GM12878 (cell line): ENCODE measurements at regions not wholly inside any gene's neighbourhood (a gene's known extent, or its start where the extent isn't known, plus 50 kb on each side); places are given as distances from the start of the nearest gene placed in this dataset.

Source experiments
- ATAC-seq: fragments of 200-7000 bp; cut with Tn5 transposase; 3 replicates; pipeline ENCODE4 v1.9.1; 2020; ENCODE audit warnings: mild to moderate bottlenecking, moderate library complexity
- BruUV-seq: library from RNA; stranded (reverse); fragments of 400-500 nt; replicated peaks from 2 replicates; lab custom pipeline; 2021; lab: Mats Ljungman, UMichigan
- CTCF ChIA-PET: fragments of 300-600 bp; sonication (Branson Sonifier 250); formaldehyde crosslinking; extraction: SDS; loops from one replicate; lab custom pipeline; 2021; ENCODE audit warnings: inconsistent platforms; lab: Yijun Ruan, JAX
- POLR2A ChIA-PET: fragments of 350-600 bp; formaldehyde crosslinking; extraction: SDS; loops from one replicate; lab custom pipeline; 2021; ENCODE audit warnings: inconsistent platforms; lab: Charles Lee
- RAD21 ChIA-PET: fragments of 300-600 bp; sonication (Branson Sonifier 250); formaldehyde crosslinking; loops from one replicate; lab custom pipeline; 2023; ENCODE audit warnings: antibody characterized with exemption; ENCODE audit not compliant: unreplicated experiment; lab: Charles Lee
- SMC1A ChIA-PET: fragments of 300-600 bp; sonication (Branson Sonifier 250); formaldehyde crosslinking; loops from one replicate; lab custom pipeline; 2023; ENCODE audit not compliant: unreplicated experiment, uncharacterized antibody; lab: Charles Lee
- DNase-seq: peaks from one replicate; pipeline ENCODE4 v3.0.0-alpha.2; 2011; ENCODE audit warnings: low read depth, low spot score
- FAIRE-seq: peaks from 3 replicates; lab custom pipeline; 2011; peaks lifted over from hg19 to GRCh38; lab: Jason Lieb, UNC
- H2AFZ ChIP-seq: 2 replicates; pipeline ENCODE4 v1.6.0; 2011; ENCODE audit warnings: low read depth, low read length, control low read depth; ENCODE audit not compliant: control insufficient read depth
- H3K27ac ChIP-seq: 2 replicates; pipeline ENCODE4 v1.5.1; 2011; ENCODE audit warnings: control low read depth; ENCODE audit not compliant: control insufficient read depth, insufficient read depth
- H3K27me3 ChIP-seq, 2 experiments: replicated peaks in 1 of 2; 2 replicates each; pipeline versions ENCODE4 v1.6.0 to v1.6.1; 2011; ENCODE audit warnings: low read length in 1 of 2; ENCODE audit not compliant: control insufficient read depth in 2 of 2, insufficient read depth in 2 of 2
- H3K36me3 ChIP-seq, 2 experiments: 2 replicates each; pipeline ENCODE4 v1.5.1; 2011; ENCODE audit warnings: low read length in 1 of 2; ENCODE audit not compliant: control insufficient read depth in 2 of 2, insufficient read depth in 2 of 2
- H3K4me1 ChIP-seq: 2 replicates; pipeline ENCODE4 v1.6.1; 2011; ENCODE audit warnings: mild to moderate bottlenecking, low read length, moderate library complexity, mixed read lengths; ENCODE audit not compliant: control insufficient read depth, insufficient read depth
- H3K4me2 ChIP-seq: 2 replicates; pipeline ENCODE4 v1.6.0; 2011; ENCODE audit warnings: control low read depth; ENCODE audit not compliant: control insufficient read depth, insufficient read depth
- H3K4me3 ChIP-seq: fragments of 200-600 bp; sonication (generic); 2 replicates; pipeline ENCODE4 v1.5.1; 2016
- H3K79me2 ChIP-seq: 2 replicates; pipeline ENCODE4 v1.6.0; 2011; ENCODE audit warnings: low read length; ENCODE audit not compliant: control insufficient read depth, insufficient read depth
- H3K9ac ChIP-seq: 2 replicates; pipeline ENCODE4 v1.8.0; 2011; ENCODE audit warnings: low read length, control low read depth, mixed read lengths; ENCODE audit not compliant: control insufficient read depth, insufficient read depth
- H3K9me3 ChIP-seq: replicated peaks from 3 replicates; pipeline ENCODE4 v1.5.1; 2011; ENCODE audit warnings: mild to moderate bottlenecking, low read length; ENCODE audit not compliant: control insufficient read depth, insufficient read depth
- H4K20me1 ChIP-seq: 2 replicates; pipeline ENCODE4 v1.6.0; 2011; ENCODE audit not compliant: control insufficient read depth, insufficient read depth
- BCL11A ChIP-seq: IDR thresholded peaks from 2 replicates; pipeline ENCODE4 v1.6.1; 2011; ENCODE audit warnings: low read depth, low read length
- CBFB ChIP-seq: IDR thresholded peaks from 2 replicates; pipeline ENCODE4 v1.6.1; 2016; ENCODE audit warnings: antibody characterized with exemption, low read depth
- EZH2 ChIP-seq: IDR thresholded peaks from 2 replicates; pipeline ENCODE4 v1.6.1; 2012; ENCODE audit warnings: low read depth, mild to moderate bottlenecking, control low read depth, inconsistent platforms, low read length, borderline replicate concordance; ENCODE audit not compliant: control insufficient read depth
- GABPA ChIP-seq: IDR thresholded peaks from 2 replicates; pipeline ENCODE4 v1.6.1; 2014; ENCODE audit warnings: antibody characterized with exemption, low read depth, mild to moderate bottlenecking, inconsistent platforms
- RCOR1 ChIP-seq: conservative IDR thresholded peaks from 2 replicates; pipeline ENCODE4 v1.6.1; 2012; ENCODE audit warnings: low read depth, low read length, improper control_type of control experiment
- RUNX3 ChIP-seq: IDR thresholded peaks from 2 replicates; pipeline ENCODE4 v1.6.1; 2012; ENCODE audit warnings: low read length, inconsistent platforms
- TCF3 ChIP-seq: IDR thresholded peaks from 2 replicates; pipeline ENCODE4 v1.6.1; 2012; ENCODE audit warnings: low read depth, mild to moderate bottlenecking, low read length, borderline replicate concordance; ENCODE audit not compliant: insufficient read depth
- WGBS: methylation state at CpG from one replicate; pipeline ENCODE4 v1.1.6; 2016; ENCODE audit warnings: low lambda C conversion rate; ENCODE audit not compliant: insufficient replicate concordance, insufficient coverage; ENCODE audit errors: missing lambda C conversion rate; 5-methylcytosine and 5-hydroxymethylcytosine counted together
- in situ Hi-C: fragments of 300-500 bp; cut with MboI; formaldehyde crosslinking; loops from 9 replicates; pipeline ENCODE4 v1.14.3; 2018; ENCODE audit warnings: mixed read lengths
- intact Hi-C: fragments of 100-400 bp; cut with micrococcal nuclease; formaldehyde crosslinking; loops from one replicate; pipeline ENCODE4 v1.14.2; 2022; ENCODE audit not compliant: unreplicated experiment
- TF ChIP-seq, protein P1 (sequence below): fragments of 450-650 bp; IDR thresholded peaks from 2 replicates; pipeline ENCODE4 v1.6.1; 2017; ENCODE audit warnings: mild to moderate bottlenecking, moderate library complexity
- TF ChIP-seq, protein P2 (sequence below): fragments of 450-650 bp; IDR thresholded peaks from 2 replicates; pipeline ENCODE4 v1.6.1; 2016; ENCODE audit warnings: mild to moderate bottlenecking, moderate library complexity, borderline replicate concordance
- TF ChIP-seq, protein P3 (sequence below): fragments of 450-650 bp; formaldehyde crosslinking; IDR thresholded peaks from 2 replicates; pipeline ENCODE4 v1.4.0; 2020; ENCODE audit warnings: mild to moderate bottlenecking, moderate library complexity

DNA sequence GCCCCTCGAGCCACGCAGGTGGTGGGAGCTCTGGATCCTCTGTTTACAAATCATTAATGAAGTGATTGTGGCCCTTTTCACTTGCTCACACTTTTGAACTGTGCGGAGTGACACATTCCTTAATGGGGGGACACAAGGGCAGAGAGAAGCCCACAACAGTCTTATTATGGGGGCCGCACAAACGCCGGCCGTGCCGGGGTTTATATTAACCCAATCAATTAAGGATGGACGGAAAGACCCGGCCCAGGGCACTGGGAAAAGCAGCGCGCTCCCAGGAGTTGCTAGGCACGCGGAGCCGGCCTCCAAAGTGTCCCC, 634.8 kb downstream of the IRX1 start (continued):
- TF ChIP-seq, protein P1, sequence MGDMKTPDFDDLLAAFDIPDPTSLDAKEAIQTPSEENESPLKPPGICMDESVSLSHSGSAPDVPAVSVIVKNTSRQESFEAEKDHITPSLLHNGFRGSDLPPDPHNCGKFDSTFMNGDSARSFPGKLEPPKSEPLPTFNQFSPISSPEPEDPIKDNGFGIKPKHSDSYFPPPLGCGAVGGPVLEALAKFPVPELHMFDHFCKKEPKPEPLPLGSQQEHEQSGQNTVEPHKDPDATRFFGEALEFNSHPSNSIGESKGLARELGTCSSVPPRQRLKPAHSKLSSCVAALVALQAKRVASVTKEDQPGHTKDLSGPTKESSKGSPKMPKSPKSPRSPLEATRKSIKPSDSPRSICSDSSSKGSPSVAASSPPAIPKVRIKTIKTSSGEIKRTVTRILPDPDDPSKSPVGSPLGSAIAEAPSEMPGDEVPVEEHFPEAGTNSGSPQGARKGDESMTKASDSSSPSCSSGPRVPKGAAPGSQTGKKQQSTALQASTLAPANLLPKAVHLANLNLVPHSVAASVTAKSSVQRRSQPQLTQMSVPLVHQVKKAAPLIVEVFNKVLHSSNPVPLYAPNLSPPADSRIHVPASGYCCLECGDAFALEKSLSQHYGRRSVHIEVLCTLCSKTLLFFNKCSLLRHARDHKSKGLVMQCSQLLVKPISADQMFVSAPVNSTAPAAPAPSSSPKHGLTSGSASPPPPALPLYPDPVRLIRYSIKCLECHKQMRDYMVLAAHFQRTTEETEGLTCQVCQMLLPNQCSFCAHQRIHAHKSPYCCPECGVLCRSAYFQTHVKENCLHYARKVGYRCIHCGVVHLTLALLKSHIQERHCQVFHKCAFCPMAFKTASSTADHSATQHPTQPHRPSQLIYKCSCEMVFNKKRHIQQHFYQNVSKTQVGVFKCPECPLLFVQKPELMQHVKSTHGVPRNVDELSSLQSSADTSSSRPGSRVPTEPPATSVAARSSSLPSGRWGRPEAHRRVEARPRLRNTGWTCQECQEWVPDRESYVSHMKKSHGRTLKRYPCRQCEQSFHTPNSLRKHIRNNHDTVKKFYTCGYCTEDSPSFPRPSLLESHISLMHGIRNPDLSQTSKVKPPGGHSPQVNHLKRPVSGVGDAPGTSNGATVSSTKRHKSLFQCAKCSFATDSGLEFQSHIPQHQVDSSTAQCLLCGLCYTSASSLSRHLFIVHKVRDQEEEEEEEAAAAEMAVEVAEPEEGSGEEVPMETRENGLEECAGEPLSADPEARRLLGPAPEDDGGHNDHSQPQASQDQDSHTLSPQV = no peak

DNA sequence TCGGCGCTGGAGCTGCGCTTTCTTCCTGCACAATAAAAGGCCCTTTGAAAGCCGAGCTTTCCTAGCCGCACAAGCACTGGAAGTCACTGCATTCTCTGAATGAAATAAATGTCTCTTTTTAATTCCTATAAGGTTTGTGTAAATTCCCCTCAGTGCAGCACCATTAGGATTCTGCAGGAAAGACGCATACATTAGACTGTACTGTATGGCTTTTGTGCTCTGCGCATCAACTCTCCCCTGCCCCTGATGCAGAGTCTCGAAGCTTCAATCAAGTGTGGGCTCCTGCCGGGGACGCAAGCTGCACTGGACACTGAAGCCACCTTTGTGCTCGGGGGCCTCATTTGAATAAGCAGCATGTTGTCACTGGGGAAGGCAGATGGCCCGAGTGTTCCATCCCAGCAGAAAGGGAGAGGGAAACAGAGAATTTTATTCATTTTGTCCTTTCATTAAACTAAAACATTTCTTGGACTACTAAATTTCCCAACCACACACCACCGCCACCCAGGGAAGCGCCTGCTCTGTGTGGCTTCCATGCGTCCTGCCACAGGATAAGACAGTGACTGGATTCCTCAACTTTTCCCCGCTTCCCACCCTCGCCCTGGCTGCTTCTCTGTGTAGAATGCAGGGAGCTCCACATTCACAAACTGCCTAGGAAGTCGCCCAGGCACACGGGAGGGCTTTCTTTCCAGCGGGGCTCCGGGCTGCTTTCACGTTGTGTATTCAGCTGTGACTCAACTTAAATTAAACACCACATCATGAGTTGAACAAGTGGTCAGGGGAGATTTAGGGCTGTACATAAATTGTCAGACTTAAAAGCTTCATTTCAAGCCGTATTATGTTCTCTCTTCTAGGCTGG, 635.4 kb downstream of the IRX1 start:
- H3K9me3 ChIP-seq = no peaks in the 10 kb centered on the region; the same call in 2 of the 3 replicates
- CTCF ChIA-PET = no interaction called here
- DNase-seq (no peak), FAIRE-seq (no peak), ATAC-seq (no peak)
- SMC1A ChIA-PET = no interaction called here
- 50% methylated on average over 23 of the region's 23 CpGs for WGBS
- intact Hi-C loops (no loop called here), in situ Hi-C loops (no loop called here)
- H3K36me3 ChIP-seq = no peaks in the 10 kb centered on the region
- no peaks in the 10 kb centered on the region for H3K27me3 ChIP-seq
- no peaks in the 10 kb centered on the region for H3K79me2 ChIP-seq
- no peaks in the 10 kb centered on the region for H3K4me1 ChIP-seq
- H3K27ac ChIP-seq = no peak overlapping the region
- H3K9ac ChIP-seq = no peak overlapping the region
- BruUV-seq = no TSS peak
- H3K4me2 ChIP-seq = no peak overlapping the region
- H2AFZ ChIP-seq = no peak overlapping the region
- RAD21 ChIA-PET = no interaction called here
- H4K20me1 ChIP-seq = no peaks in the 10 kb centered on the region
- H3K4me3 ChIP-seq = no peak overlapping the region
- POLR2A ChIA-PET = no interaction called here
- no peak for TF ChIP-seq CBFB
- no peak for TF ChIP-seq TCF3
- TF ChIP-seq RUNX3 = no peak
- TF ChIP-seq GABPA = no peak
- TF ChIP-seq, protein P2, sequence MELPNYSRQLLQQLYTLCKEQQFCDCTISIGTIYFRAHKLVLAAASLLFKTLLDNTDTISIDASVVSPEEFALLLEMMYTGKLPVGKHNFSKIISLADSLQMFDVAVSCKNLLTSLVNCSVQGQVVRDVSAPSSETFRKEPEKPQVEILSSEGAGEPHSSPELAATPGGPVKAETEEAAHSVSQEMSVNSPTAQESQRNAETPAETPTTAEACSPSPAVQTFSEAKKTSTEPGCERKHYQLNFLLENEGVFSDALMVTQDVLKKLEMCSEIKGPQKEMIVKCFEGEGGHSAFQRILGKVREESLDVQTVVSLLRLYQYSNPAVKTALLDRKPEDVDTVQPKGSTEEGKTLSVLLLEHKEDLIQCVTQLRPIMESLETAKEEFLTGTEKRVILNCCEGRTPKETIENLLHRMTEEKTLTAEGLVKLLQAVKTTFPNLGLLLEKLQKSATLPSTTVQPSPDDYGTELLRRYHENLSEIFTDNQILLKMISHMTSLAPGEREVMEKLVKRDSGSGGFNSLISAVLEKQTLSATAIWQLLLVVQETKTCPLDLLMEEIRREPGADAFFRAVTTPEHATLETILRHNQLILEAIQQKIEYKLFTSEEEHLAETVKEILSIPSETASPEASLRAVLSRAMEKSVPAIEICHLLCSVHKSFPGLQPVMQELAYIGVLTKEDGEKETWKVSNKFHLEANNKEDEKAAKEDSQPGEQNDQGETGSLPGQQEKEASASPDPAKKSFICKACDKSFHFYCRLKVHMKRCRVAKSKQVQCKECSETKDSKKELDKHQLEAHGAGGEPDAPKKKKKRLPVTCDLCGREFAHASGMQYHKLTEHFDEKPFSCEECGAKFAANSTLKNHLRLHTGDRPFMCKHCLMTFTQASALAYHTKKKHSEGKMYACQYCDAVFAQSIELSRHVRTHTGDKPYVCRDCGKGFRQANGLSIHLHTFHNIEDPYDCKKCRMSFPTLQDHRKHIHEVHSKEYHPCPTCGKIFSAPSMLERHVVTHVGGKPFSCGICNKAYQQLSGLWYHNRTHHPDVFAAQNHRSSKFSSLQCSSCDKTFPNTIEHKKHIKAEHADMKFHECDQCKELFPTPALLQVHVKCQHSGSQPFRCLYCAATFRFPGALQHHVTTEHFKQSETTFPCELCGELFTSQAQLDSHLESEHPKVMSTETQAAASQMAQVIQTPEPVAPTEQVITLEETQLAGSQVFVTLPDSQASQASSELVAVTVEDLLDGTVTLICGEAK = no peak
- TF ChIP-seq RCOR1 = no peak
- no peak for TF ChIP-seq EZH2
- TF ChIP-seq BCL11A = no peak
- TF ChIP-seq, protein P3, sequence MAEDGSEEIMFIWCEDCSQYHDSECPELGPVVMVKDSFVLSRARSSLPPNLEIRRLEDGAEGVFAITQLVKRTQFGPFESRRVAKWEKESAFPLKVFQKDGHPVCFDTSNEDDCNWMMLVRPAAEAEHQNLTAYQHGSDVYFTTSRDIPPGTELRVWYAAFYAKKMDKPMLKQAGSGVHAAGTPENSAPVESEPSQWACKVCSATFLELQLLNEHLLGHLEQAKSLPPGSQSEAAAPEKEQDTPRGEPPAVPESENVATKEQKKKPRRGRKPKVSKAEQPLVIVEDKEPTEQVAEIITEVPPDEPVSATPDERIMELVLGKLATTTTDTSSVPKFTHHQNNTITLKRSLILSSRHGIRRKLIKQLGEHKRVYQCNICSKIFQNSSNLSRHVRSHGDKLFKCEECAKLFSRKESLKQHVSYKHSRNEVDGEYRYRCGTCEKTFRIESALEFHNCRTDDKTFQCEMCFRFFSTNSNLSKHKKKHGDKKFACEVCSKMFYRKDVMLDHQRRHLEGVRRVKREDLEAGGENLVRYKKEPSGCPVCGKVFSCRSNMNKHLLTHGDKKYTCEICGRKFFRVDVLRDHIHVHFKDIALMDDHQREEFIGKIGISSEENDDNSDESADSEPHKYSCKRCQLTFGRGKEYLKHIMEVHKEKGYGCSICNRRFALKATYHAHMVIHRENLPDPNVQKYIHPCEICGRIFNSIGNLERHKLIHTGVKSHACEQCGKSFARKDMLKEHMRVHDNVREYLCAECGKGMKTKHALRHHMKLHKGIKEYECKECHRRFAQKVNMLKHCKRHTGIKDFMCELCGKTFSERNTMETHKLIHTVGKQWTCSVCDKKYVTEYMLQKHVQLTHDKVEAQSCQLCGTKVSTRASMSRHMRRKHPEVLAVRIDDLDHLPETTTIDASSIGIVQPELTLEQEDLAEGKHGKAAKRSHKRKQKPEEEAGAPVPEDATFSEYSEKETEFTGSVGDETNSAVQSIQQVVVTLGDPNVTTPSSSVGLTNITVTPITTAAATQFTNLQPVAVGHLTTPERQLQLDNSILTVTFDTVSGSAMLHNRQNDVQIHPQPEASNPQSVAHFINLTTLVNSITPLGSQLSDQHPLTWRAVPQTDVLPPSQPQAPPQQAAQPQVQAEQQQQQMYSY (CRISPR knock-in tag) = no peak
